H1 (cell line): ENCODE measurements at regions not wholly inside any gene's neighbourhood (a gene's known extent, or its start where the extent isn't known, plus 50 kb on each side); places are given as distances from the start of the nearest gene placed in this dataset.

Experiments
- CTCF ChIA-PET: fragments of 300-600 bp; sonication (Branson Sonifier 250); formaldehyde crosslinking; loops from one replicate; lab custom pipeline; 2021; ENCODE audit not compliant: partially characterized antibody; lab: Charles Lee
- POLR2A ChIA-PET: fragments of 300-600 bp; sonication (Branson Sonifier 250); formaldehyde crosslinking; loops from one replicate; lab custom pipeline; 2021; ENCODE audit warnings: inconsistent platforms; ENCODE audit not compliant: partially characterized antibody; lab: Charles Lee
- DNase-seq, 2 experiments: peaks; one replicate each; pipeline versions ENCODE4 v3.0.0 to v3.0.0-alpha.2; 2010 to 2022; ENCODE audit warnings: low spot score in 2 of 2, low read depth in 1 of 2, mixed read lengths in 1 of 2
- FAIRE-seq: peaks from 2 replicates; lab custom pipeline; 2011; peaks lifted over from hg19 to GRCh38; lab: Jason Lieb, UNC
- H2AFZ ChIP-seq: 2 replicates; pipeline ENCODE4 v1.8.1; 2012; ENCODE audit warnings: low read length, inconsistent platforms
- H2AK5ac ChIP-seq: 2 replicates; pipeline ENCODE4 v1.6.1; 2013; ENCODE audit warnings: low read depth, low read length
- H2BK120ac ChIP-seq: replicated peaks from 2 replicates; pipeline ENCODE3; 2013; ENCODE audit warnings: low read depth, low read length, inconsistent platforms
- H2BK12ac ChIP-seq: 2 replicates; pipeline ENCODE4 v1.6.1; 2013; ENCODE audit warnings: low read depth, low read length
- H2BK15ac ChIP-seq: 2 replicates; pipeline ENCODE4 v1.6.1; 2013; ENCODE audit warnings: low read length
- H2BK20ac ChIP-seq: 2 replicates; pipeline ENCODE4 v1.6.1; 2013; ENCODE audit warnings: low read length
- H2BK5ac ChIP-seq: 2 replicates; pipeline ENCODE4 v1.6.1; 2013; ENCODE audit warnings: low read depth, low read length
- H3K14ac ChIP-seq: 2 replicates; pipeline ENCODE4 v1.6.1; 2013; ENCODE audit warnings: inconsistent platforms; ENCODE audit not compliant: insufficient read length
- H3K18ac ChIP-seq: 2 replicates; pipeline ENCODE4 v1.6.1; 2013; ENCODE audit warnings: low read length; ENCODE audit errors: extremely low read depth
- H3K23ac ChIP-seq: 2 replicates; pipeline ENCODE4 v1.6.1; 2013; ENCODE audit warnings: inconsistent platforms; ENCODE audit not compliant: insufficient read length
- H3K23me2 ChIP-seq: 2 replicates; pipeline ENCODE4 v1.6.1; 2013; ENCODE audit warnings: low read depth, low read length
- H3K27ac ChIP-seq: 2 replicates; pipeline ENCODE4 v1.6.1; 2011; ENCODE audit warnings: low read depth, low read length, inconsistent platforms
- H3K27me3 ChIP-seq, 4 experiments: replicated peaks in 1 of 4; 1 replicate in 1 of 4; 2 replicates in 3 of 4; pipeline versions ENCODE4 v1.6.1 to v1.8.1; 2011 to 2013; ENCODE audit warnings: low read length in 3 of 4, mild to moderate bottlenecking in 3 of 4, inconsistent platforms in 2 of 4, mixed read lengths in 2 of 4, moderate library complexity in 1 of 4; ENCODE audit not compliant: control insufficient read depth in 3 of 4, insufficient read depth in 3 of 4; ENCODE audit errors: extremely low read depth in 1 of 4
- H3K36me3 ChIP-seq, 4 experiments: 2 replicates each; pipeline versions ENCODE4 v1.6.1 to v1.8.1; 2011 to 2013; ENCODE audit warnings: mild to moderate bottlenecking in 4 of 4, low read length in 3 of 4, moderate library complexity in 2 of 4, control low read depth in 1 of 4, inconsistent platforms in 1 of 4; ENCODE audit not compliant: insufficient read depth in 4 of 4, control insufficient read depth in 2 of 4
- H3K4ac ChIP-seq: replicated peaks from 2 replicates; pipeline ENCODE3; 2013; ENCODE audit warnings: low read length, low read depth, mixed read lengths, inconsistent platforms; ENCODE audit not compliant: insufficient read length
- H3K4me1 ChIP-seq, 4 experiments: replicated peaks in 1 of 4; 1 replicate in 1 of 4; 2 replicates in 3 of 4; pipeline versions ENCODE4 v1.6.1 to v1.8.1; 2011 to 2013; ENCODE audit warnings: low read length in 3 of 4, inconsistent platforms in 2 of 4, mixed read lengths in 1 of 4; ENCODE audit not compliant: insufficient read depth in 4 of 4, control insufficient read depth in 3 of 4
- H3K4me2 ChIP-seq, 2 experiments: 2 replicates each; pipeline versions ENCODE4 v1.6.1 to v1.8.1; 2011 to 2013; ENCODE audit warnings: low read depth in 2 of 2, low read length in 2 of 2, control low read depth in 1 of 2, inconsistent platforms in 1 of 2, mild to moderate bottlenecking in 1 of 2; ENCODE audit not compliant: insufficient read depth in 1 of 2
- H3K4me3 ChIP-seq, 4 experiments: fragments of 200-600, 300-600 bp in 1 of 4; sonication (generic), shearing (Covaris generic), sonication (Bioruptor Twin) in 1 of 4; 2 replicates each; pipeline versions ENCODE4 v1.5.1 to v1.8.1; 2011 to 2016; ENCODE audit warnings: low read length in 4 of 4, low read depth in 3 of 4, control low read depth in 2 of 4, inconsistent platforms in 2 of 4, mild to moderate bottlenecking in 2 of 4, mixed read lengths in 1 of 4, moderate library complexity in 1 of 4; ENCODE audit not compliant: insufficient read depth in 2 of 4; ENCODE audit errors: extremely low read depth in 1 of 4
- H3K56ac ChIP-seq: replicated peaks from 2 replicates; pipeline ENCODE3; 2013; ENCODE audit warnings: low read depth, mild to moderate bottlenecking, mixed read lengths, low read length, inconsistent platforms; ENCODE audit not compliant: insufficient read length
- H3K79me1 ChIP-seq: 2 replicates; pipeline ENCODE4 v1.6.1; 2013; ENCODE audit warnings: low read depth, low read length, control low read depth
- H3K79me2 ChIP-seq, 2 experiments: 2 replicates each; pipeline versions ENCODE4 v1.6.1 to v1.8.1; 2012 to 2013; ENCODE audit warnings: low read length in 2 of 2, mild to moderate bottlenecking in 2 of 2, inconsistent platforms in 1 of 2; ENCODE audit not compliant: insufficient read depth in 2 of 2, control insufficient read depth in 1 of 2
- H3K9ac ChIP-seq, 4 experiments: replicated peaks in 1 of 4; 1 replicate in 1 of 4; 2 replicates in 3 of 4; pipeline versions ENCODE4 v1.6.1 to v1.8.1; 2011 to 2013; ENCODE audit warnings: low read depth in 3 of 4, low read length in 3 of 4, control low read depth in 2 of 4, mild to moderate bottlenecking in 2 of 4, moderate library complexity in 2 of 4, inconsistent platforms in 1 of 4; ENCODE audit errors: extremely low read depth in 1 of 4
- H3K9me3 ChIP-seq, 2 experiments: 2 replicates each; pipeline versions ENCODE4 v1.6.1 to v1.8.1; 2012 to 2013; ENCODE audit warnings: mild to moderate bottlenecking in 2 of 2, moderate library complexity in 2 of 2, control low read depth in 1 of 2, inconsistent platforms in 1 of 2, low read depth in 1 of 2, low read length in 1 of 2, mixed read lengths in 1 of 2; ENCODE audit not compliant: insufficient read depth in 2 of 2
- H4K20me1 ChIP-seq, 2 experiments: replicated peaks in 1 of 2; 2 replicates each; pipeline versions ENCODE3 to v1.8.1; 2011 to 2013; ENCODE audit warnings: inconsistent platforms in 2 of 2, low read length in 2 of 2, mild to moderate bottlenecking in 1 of 2; ENCODE audit not compliant: insufficient read depth in 2 of 2, control insufficient read depth in 1 of 2
- H4K5ac ChIP-seq: 2 replicates; pipeline ENCODE4 v1.6.1; 2013; ENCODE audit warnings: low read length, low read depth, mixed read lengths, inconsistent platforms; ENCODE audit not compliant: insufficient read length
- H4K8ac ChIP-seq: 2 replicates; pipeline ENCODE4 v1.8.0; 2013; ENCODE audit warnings: mild to moderate bottlenecking, moderate library complexity, low read length, inconsistent platforms; ENCODE audit not compliant: insufficient read depth; ENCODE audit errors: extremely low read depth
- H4K91ac ChIP-seq: replicated peaks from 2 replicates; pipeline ENCODE3; 2013; ENCODE audit warnings: low read length, mixed read lengths, inconsistent platforms; ENCODE audit not compliant: insufficient read length
- BACH1 ChIP-seq: IDR thresholded peaks from 2 replicates; pipeline ENCODE4 v1.6.1; 2012; ENCODE audit warnings: low read length, improper control_type of control experiment
- BCL11A ChIP-seq, 2 experiments: IDR thresholded peaks; one replicate each; pipeline ENCODE4 v1.6.1; 2011; ENCODE audit warnings: low read depth in 2 of 2, low read length in 2 of 2, mild to moderate bottlenecking in 2 of 2
- BRCA1 ChIP-seq: IDR thresholded peaks from 2 replicates; pipeline ENCODE4 v1.6.1; 2012; ENCODE audit warnings: low read depth, low read length, improper control_type of control experiment
- CTBP2 ChIP-seq: IDR thresholded peaks from 2 replicates; pipeline ENCODE4 v1.7.0; 2011; ENCODE audit warnings: borderline replicate concordance, mild to moderate bottlenecking, moderate library complexity, mixed read lengths, low read length; ENCODE audit not compliant: insufficient read depth, insufficient read length
- EP300 ChIP-seq, 2 experiments: IDR thresholded peaks; 1 replicate in 1 of 2; 2 replicates in 1 of 2; pipeline ENCODE4 v1.6.1; 2011 to 2012; ENCODE audit warnings: low read depth in 2 of 2, low read length in 2 of 2, mild to moderate bottlenecking in 2 of 2, borderline replicate concordance in 1 of 2, inconsistent platforms in 1 of 2, moderate library complexity in 1 of 2
- POU5F1 ChIP-seq: IDR thresholded peaks from 2 replicates; pipeline ENCODE4 v1.6.1; 2011; ENCODE audit warnings: low read depth, mild to moderate bottlenecking, low read length, moderate library complexity
- RAD21 ChIP-seq, 2 experiments: IDR thresholded peaks in 1 of 2; conservative IDR thresholded peaks in 1 of 2; 2 replicates each; pipeline ENCODE4 v1.6.1; 2011; ENCODE audit warnings: low read depth in 2 of 2, low read length in 2 of 2, improper control_type of control experiment in 1 of 2, inconsistent platforms in 1 of 2, mild to moderate bottlenecking in 1 of 2, moderate library complexity in 1 of 2
- RXRA ChIP-seq: IDR thresholded peaks from 2 replicates; pipeline ENCODE4 v1.6.1; 2011; ENCODE audit warnings: low read depth, mild to moderate bottlenecking, low read length, moderate library complexity; ENCODE audit not compliant: insufficient read depth
- SAP30 ChIP-seq: fragments of 300-600 bp; sonication (generic); IDR thresholded peaks from 2 replicates; pipeline ENCODE4 v1.7.1; 2012; ENCODE audit warnings: low read length, moderate library complexity, mild to moderate bottlenecking, inconsistent platforms; ENCODE audit not compliant: insufficient read depth, insufficient replicate concordance
- SIX5 ChIP-seq: IDR thresholded peaks from 2 replicates; pipeline ENCODE4 v1.6.1; 2011; ENCODE audit warnings: mild to moderate bottlenecking, low read depth, low read length
- SP1 ChIP-seq: IDR thresholded peaks from 2 replicates; pipeline ENCODE4 v1.6.1; 2011; ENCODE audit warnings: low read depth, low read length
- TAF1 ChIP-seq: IDR thresholded peaks from 2 replicates; pipeline ENCODE4 v1.6.1; 2011; ENCODE audit warnings: mild to moderate bottlenecking, low read depth, low read length
- TBP ChIP-seq: IDR thresholded peaks from 2 replicates; pipeline ENCODE4 v1.6.1; 2011; ENCODE audit warnings: low read depth, low read length, improper control_type of control experiment
- ZNF274 ChIP-seq: IDR thresholded peaks from 2 replicates; pipeline ENCODE4 v1.7.0; 2012; ENCODE audit warnings: low read length, borderline replicate concordance; ENCODE audit errors: extremely low read depth
- TF ChIP-seq, protein P1 (sequence below): IDR thresholded peaks from 2 replicates; pipeline ENCODE4 v1.6.1; 2012; ENCODE audit warnings: inconsistent platforms

DNA sequence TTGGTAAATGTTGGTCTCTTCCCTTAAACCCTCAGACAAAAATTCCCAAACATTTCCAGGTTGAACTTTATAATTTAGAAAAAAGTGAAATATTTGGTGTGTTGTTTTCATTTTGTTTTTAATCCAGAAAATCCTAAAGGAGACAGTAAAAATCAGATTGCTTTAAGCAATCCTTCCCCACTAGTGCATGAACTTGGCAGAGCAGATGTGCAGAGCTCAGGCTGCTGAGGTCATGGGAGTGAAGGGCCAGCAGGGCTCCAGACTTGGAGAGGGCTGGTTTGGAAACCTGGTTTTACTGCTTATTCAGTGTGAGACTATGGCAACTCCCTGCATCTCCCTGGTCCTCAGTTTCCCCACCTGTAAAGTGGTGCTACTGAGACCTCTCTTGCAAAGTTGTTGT lies 66.7 kb upstream of the TEX51 start:
- Histone ChIP-seq H3K4ac (no peak overlapping the region), H3K79me1 (no peaks in the 10 kb centered on the region), H4K91ac (no peak overlapping the region), H3K79me2 (no peaks in the 10 kb centered on the region), H3K4me2 (no peak overlapping the region), H2AFZ (no peak overlapping the region), H2BK12ac (no peak overlapping the region), H3K9me3 (no peaks in the 10 kb centered on the region), H3K36me3 (no peaks in the 10 kb centered on the region), H3K27ac (peak overlapping the region; percentile 40; the same call in 1 of the 2 replicates), H3K14ac (no peak overlapping the region), H3K23me2 (peaks cover 9% of the 10 kb centered on the region; the same call in 1 of the 2 replicates), H3K18ac (no peak overlapping the region; the same call in 1 of the 2 replicates), H4K8ac (no peak overlapping the region), H2BK20ac (no peak overlapping the region), H3K9ac (no peak overlapping the region), H3K27me3 (no peaks in the 10 kb centered on the region), H3K23ac (no peak overlapping the region), H3K4me3 (no peak overlapping the region), H2AK5ac (0 out of 2 replicates have a peak overlapping the region, but pooled peaks have one; percentile 16), H4K20me1 (peaks cover 0 to 3% of the 10 kb centered on the region in 2 experiments), H2BK15ac (peak overlapping the region; percentile 29; the same call in 1 of the 2 replicates), H2BK5ac (no peak overlapping the region), H4K5ac (no peak overlapping the region), H3K4me1 (peaks cover 0 to 7% (median 2%) of the 10 kb centered on the region in 4 experiments; a peak in 3 of 7 replicates), H3K56ac (no peak overlapping the region), H2BK120ac (no peak overlapping the region)
- ChIA-PET POLR2A (no interaction called here), CTCF (interaction anchor here (1.2 kb wide), 1 partner anchor 140 kb away, joined by 3 read pairs; no protein-coding TSS in a partner anchor)
- FAIRE-seq (no peak), DNase-seq (no peak)
- no peak for TF ChIP-seq RAD21 (IDR thresholded peaks at IDR 0.05 in 1 of 2, conservative IDR thresholded peaks at IDR 0.05 in 1 of 2; ENCODE audit: low read depth in 2 of 2, low read length in 2 of 2)
- TF ChIP-seq CTBP2, result no peak
- no peak for TF ChIP-seq BRCA1
- TF ChIP-seq SIX5, result no peak
- TF ChIP-seq EP300 (IDR thresholded peaks at IDR 0.05; ENCODE audit: borderline replicate concordance in 1 of 2, low read depth in 2 of 2, low read length in 2 of 2), result no peak
- TF ChIP-seq SP1, result no peak
- no peak for TF ChIP-seq POU5F1
- TF ChIP-seq RXRA, result no peak
- TF ChIP-seq ZNF274, result no peak
- TF ChIP-seq TBP, result no peak
- no peak for TF ChIP-seq BACH1
- TF ChIP-seq SAP30, result no peak
- TF ChIP-seq TAF1, result no peak
- TF ChIP-seq, protein P1, sequence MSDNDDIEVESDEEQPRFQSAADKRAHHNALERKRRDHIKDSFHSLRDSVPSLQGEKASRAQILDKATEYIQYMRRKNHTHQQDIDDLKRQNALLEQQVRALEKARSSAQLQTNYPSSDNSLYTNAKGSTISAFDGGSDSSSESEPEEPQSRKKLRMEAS, result no peak
- TF ChIP-seq BCL11A (IDR thresholded peaks at IDR 0.05; ENCODE audit: low read depth in 2 of 2, low read length in 2 of 2), result no peak
